ENCODE measurements at regions not wholly inside any gene's neighbourhood (a gene's known extent, or its start where the extent isn't known, plus 50 kb on each side); places are given as distances from the start of the nearest gene placed in this dataset.
"Not testable (repeated sequence)": the region's sequence is repeated elsewhere in the genome, so short reads cannot be mapped to it uniquely, and the experiment has no call there.

- no peaks in the 10 kb centered on the region for H3F3A ChIP-seq (ENCODE audit: low read depth)
- H3K79me2 ChIP-seq (ENCODE audit: low read depth) = no peaks in the 10 kb centered on the region
- no peaks in the 10 kb centered on the region for H3K36me3 Mint-ChIP-seq
- no peaks in the 10 kb centered on the region for H3K36me3 ChIP-seq
- H3K27ac Mint-ChIP-seq = no peak overlapping the region
- H4K20me1 ChIP-seq (ENCODE audit: low read depth) = no peaks in the 10 kb centered on the region
- no peak overlapping the region for H3K27ac ChIP-seq
- H3K9me3 ChIP-seq (ENCODE audit: low read depth) = peaks cover 5% of the 10 kb centered on the region
- DNase-seq (ENCODE audit: low spot score) = no peak
- H3K4me1 ChIP-seq = no peaks in the 10 kb centered on the region
- H3K9ac ChIP-seq = no peak overlapping the region
- no peak overlapping the region for H3K4me3 ChIP-seq
- no peaks in the 10 kb centered on the region for H3K27me3 ChIP-seq
- H3K9me3 Mint-ChIP-seq = peaks cover 20% of the 10 kb centered on the region
- H3K4me3 Mint-ChIP-seq = no peak overlapping the region
- H3K4me2 ChIP-seq = no peak overlapping the region
- peaks cover 6% of the 10 kb centered on the region for H3K27me3 Mint-ChIP-seq (ENCODE audit: insufficient read depth, low read depth)
- peak overlapping the region; percentile 28 for H2AFZ ChIP-seq (replicated peaks)
- TF ChIP-seq CTCF (IDR thresholded peaks at IDR 0.05) (no peak), EZH2 (IDR thresholded peaks at IDR 0.05) (no peak), EZH2phosphoT487 (IDR thresholded peaks at IDR 0.05) (no peak)
- no peaks in the 10 kb centered on the region for H3K4me1 Mint-ChIP-seq
Measured at GRCh38 chr20:11511821-11512220, 405.9 kb upstream of the BTBD3 start.

- not testable (repeated sequence) for H3K9me3 ChIP-seq (ENCODE audit: low read depth); H3K27me3 Mint-ChIP-seq (ENCODE audit: insufficient read depth, low read depth); H3K27ac ChIP-seq; H3K4me3 Mint-ChIP-seq; H3K4me2 ChIP-seq; H4K20me1 ChIP-seq (ENCODE audit: low read depth); H3K4me1 Mint-ChIP-seq; H3F3A ChIP-seq (ENCODE audit: low read depth); H3K4me3 ChIP-seq; H3K79me2 ChIP-seq (ENCODE audit: low read depth); H3K27ac Mint-ChIP-seq; H3K4me1 ChIP-seq; H3K36me3 ChIP-seq; H3K9ac ChIP-seq; H3K36me3 Mint-ChIP-seq; H2AFZ ChIP-seq (replicated peaks); DNase-seq (ENCODE audit: low spot score); H3K27me3 ChIP-seq
- H3K9me3 Mint-ChIP-seq = peaks cover 20% of the 10 kb centered on the region
Measured at GRCh38 chr20:11513241-11513745, 404.4 kb upstream of the BTBD3 start.

- Mint-ChIP-seq H3K9me3 (peaks cover 10% of the 10 kb centered on the region), H3K4me3 (no peak overlapping the region), H3K27me3 (ENCODE audit: insufficient read depth, low read depth) (peaks cover 3% of the 10 kb centered on the region), H3K27ac (no peak overlapping the region), H3K4me1 (no peaks in the 10 kb centered on the region), H3K36me3 (no peaks in the 10 kb centered on the region)
- Histone ChIP-seq H3K4me1 (no peaks in the 10 kb centered on the region), H2AFZ (replicated peaks) (no peak overlapping the region), H4K20me1 (ENCODE audit: low read depth) (no peaks in the 10 kb centered on the region), H3K27me3 (no peaks in the 10 kb centered on the region), H3K4me2 (no peak overlapping the region), H3K9me3 (ENCODE audit: low read depth) (no peaks in the 10 kb centered on the region), H3K36me3 (no peaks in the 10 kb centered on the region), H3K9ac (no peak overlapping the region), H3K79me2 (ENCODE audit: low read depth) (no peaks in the 10 kb centered on the region), H3K4me3 (no peak overlapping the region), H3F3A (ENCODE audit: low read depth) (no peaks in the 10 kb centered on the region), H3K27ac (no peak overlapping the region)
- TF ChIP-seq EZH2 (IDR thresholded peaks at IDR 0.05) (no peak), CTCF (IDR thresholded peaks at IDR 0.05) (no peak), EZH2phosphoT487 (IDR thresholded peaks at IDR 0.05) (no peak)
- DNase-seq (ENCODE audit: low spot score) = no peak
Measured at GRCh38 chr20:11516448-11516847, 401.2 kb upstream of the BTBD3 start.

- Mint-ChIP-seq H3K9me3 (peaks cover 9% of the 10 kb centered on the region), H3K36me3 (no peaks in the 10 kb centered on the region), H3K4me3 (no peak overlapping the region), H3K4me1 (no peaks in the 10 kb centered on the region), H3K27ac (no peak overlapping the region), H3K27me3 (ENCODE audit: insufficient read depth, low read depth) (peaks cover 4% of the 10 kb centered on the region)
- TF ChIP-seq EZH2 (IDR thresholded peaks at IDR 0.05) (no peak), CTCF (IDR thresholded peaks at IDR 0.05) (no peak), EZH2phosphoT487 (IDR thresholded peaks at IDR 0.05) (no peak)
- H3K79me2 ChIP-seq (ENCODE audit: low read depth) = no peaks in the 10 kb centered on the region
- no peak overlapping the region for H2AFZ ChIP-seq (replicated peaks)
- no peaks in the 10 kb centered on the region for H3K4me1 ChIP-seq
- H3K36me3 ChIP-seq = no peaks in the 10 kb centered on the region
- no peak overlapping the region for H3K9ac ChIP-seq
- no peak overlapping the region for H3K27ac ChIP-seq
- no peaks in the 10 kb centered on the region for H3F3A ChIP-seq (ENCODE audit: low read depth)
- H3K4me3 ChIP-seq = no peak overlapping the region
- H3K9me3 ChIP-seq (ENCODE audit: low read depth) = no peaks in the 10 kb centered on the region
- H3K27me3 ChIP-seq = no peaks in the 10 kb centered on the region
- no peak overlapping the region for H3K4me2 ChIP-seq
- no peaks in the 10 kb centered on the region for H4K20me1 ChIP-seq (ENCODE audit: low read depth)
- no peak for DNase-seq (ENCODE audit: low spot score)
Measured at GRCh38 chr20:11520596-11520995, 397.1 kb upstream of the BTBD3 start.
